ENCODE measurements at regions not wholly inside any gene's neighbourhood (a gene's known extent, or its start where the extent isn't known, plus 50 kb on each side); places are given as distances from the start of the nearest gene placed in this dataset.

- TF ChIP-seq CTCF (IDR thresholded peaks at IDR 0.05) (no peak), POLR2A (IDR thresholded peaks at IDR 0.05) (no peak)
These were observed 105.8 kb downstream of the QRSL1 start for GRCh38 chr6:106735136-106735633.

All from esophagus squamous epithelium (tissue), 4 donors.